GM18519 (cell line): ENCODE measurements at regions not wholly inside any gene's neighbourhood (a gene's known extent, or its start where the extent isn't known, plus 50 kb on each side); places are given as distances from the start of the nearest gene placed in this dataset.

ENCODE experiments used
- ATAC-seq: cut with Tn5 transposase; IDR thresholded peaks from one replicate; pipeline ENCODE4 v1.9.1; 2021; ENCODE audit warnings: mild to moderate bottlenecking, moderate library complexity; ENCODE audit not compliant: unreplicated experiment, low FRiP score

- no peak for ATAC-seq
Observed at GRCh38 chr16:65521633-65522328, 399.9 kb upstream of the CDH11 start.

GRCh38 chr16:65519402-65519801 is 397.5 kb upstream of the CDH11 start:
- no peak for ATAC-seq

GRCh38 chr16:65515193-65515592 is 393.3 kb upstream of the CDH11 start:
- no peak for ATAC-seq

GRCh38 chr16:65510850-65511249 is 389.0 kb upstream of the CDH11 start:
- no peak for ATAC-seq

- ATAC-seq = no peak
Observed at GRCh38 chr16:65510241-65510640, 388.4 kb upstream of the CDH11 start.

- ATAC-seq = no peak
Observed at GRCh38 chr16:65509172-65509571, 387.3 kb upstream of the CDH11 start.

- ATAC-seq = no peak
Observed at GRCh38 chr16:65500919-65501318, 379.1 kb upstream of the CDH11 start.

GRCh38 chr16:65500007-65500406 is 378.1 kb upstream of the CDH11 start:
- ATAC-seq = no peak

- no peak for ATAC-seq
Observed at GRCh38 chr16:65499566-65499965, 377.7 kb upstream of the CDH11 start.

GRCh38 chr16:65497571-65497970 is 375.7 kb upstream of the CDH11 start:
- no peak for ATAC-seq

- no peak for ATAC-seq
Observed at GRCh38 chr16:65495106-65495505, 373.2 kb upstream of the CDH11 start.

- no peak for ATAC-seq
Observed at GRCh38 chr16:65494609-65495008, 372.7 kb upstream of the CDH11 start.

- no peak for ATAC-seq
Observed at GRCh38 chr16:65494080-65494479, 372.2 kb upstream of the CDH11 start.

- ATAC-seq = no peak
Observed at GRCh38 chr16:65490286-65490685, 368.4 kb upstream of the CDH11 start.

GRCh38 chr16:65489531-65490023 is 367.7 kb upstream of the CDH11 start:
- no peak for ATAC-seq

GRCh38 chr16:65487231-65487630 is 365.4 kb upstream of the CDH11 start:
- no peak for ATAC-seq

GRCh38 chr16:65481956-65482355 is 360.1 kb upstream of the CDH11 start:
- no peak for ATAC-seq

GRCh38 chr16:65480281-65481091 is 358.6 kb upstream of the CDH11 start:
- no peak for ATAC-seq

GRCh38 chr16:65476448-65476955 is 354.6 kb upstream of the CDH11 start:
- ATAC-seq = no peak

- no peak for ATAC-seq
Observed at GRCh38 chr16:65473699-65474098, 351.8 kb upstream of the CDH11 start.

- ATAC-seq = no peak
Observed at GRCh38 chr16:65469116-65469515, 347.3 kb upstream of the CDH11 start.

GRCh38 chr16:65468133-65468532 is 346.3 kb upstream of the CDH11 start:
- ATAC-seq = no peak
